HG03095 (cell line): ENCODE measurements at regions not wholly inside any gene's neighbourhood (a gene's known extent, or its start where the extent isn't known, plus 50 kb on each side); places are given as distances from the start of the nearest gene placed in this dataset.
"Not testable (repeated sequence)": the region's sequence is repeated elsewhere in the genome, so short reads cannot be mapped to it uniquely, and the experiment has no call there.

Source experiments
- ATAC-seq: cut with Tn5 transposase; IDR thresholded peaks from one replicate; pipeline ENCODE4 v1.9.1; 2021; ENCODE audit warnings: moderate library complexity; ENCODE audit not compliant: unreplicated experiment

DNA sequence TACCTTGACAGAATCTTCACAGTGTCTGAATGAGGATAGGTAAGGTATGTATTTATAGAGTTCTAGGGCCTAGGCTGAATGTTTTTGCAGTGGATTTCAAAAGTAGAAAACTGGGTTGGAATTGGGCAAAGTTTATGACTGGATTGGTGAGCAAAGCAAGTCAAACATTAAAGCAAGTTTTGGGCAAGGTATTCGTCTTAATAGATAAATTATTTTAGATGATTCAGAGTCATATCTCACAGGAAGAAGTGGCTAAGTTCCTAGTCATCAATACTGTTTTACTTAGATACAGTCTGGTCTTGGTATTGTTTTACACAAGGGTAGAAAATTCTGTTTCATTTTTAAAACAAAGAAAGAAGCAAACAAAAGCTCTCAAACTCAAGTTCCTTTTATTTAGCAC, 284.1 kb upstream of the EPHA7 start:
- ATAC-seq, result no peak

- no peak for ATAC-seq
Measured at GRCh38 chr6:93701526-93701925, 282.2 kb upstream of the EPHA7 start.

DNA sequence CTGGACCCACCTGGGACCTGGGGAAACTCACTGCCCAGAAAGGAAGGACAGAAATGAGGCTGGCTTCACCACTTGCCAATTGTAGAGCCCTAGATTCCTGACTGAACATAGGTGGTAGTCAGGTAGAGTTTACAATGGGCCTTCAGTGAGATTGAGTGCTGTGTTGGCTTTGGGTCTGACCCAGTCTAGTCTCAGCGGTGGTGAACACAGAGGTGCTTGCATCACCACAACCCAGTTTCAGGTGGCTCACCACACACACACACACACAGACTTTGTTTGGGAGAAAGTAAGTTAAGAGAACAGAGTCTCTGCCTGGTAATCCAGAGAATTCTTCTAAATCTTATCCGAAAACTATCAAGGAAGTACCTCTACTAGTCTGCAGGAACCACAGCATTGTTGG, 266.1 kb upstream of the EPHA7 start:
- no peak for ATAC-seq

GRCh38 chr6:93684339-93684738, 265.0 kb upstream of the EPHA7 start:
- no peak for ATAC-seq

DNA sequence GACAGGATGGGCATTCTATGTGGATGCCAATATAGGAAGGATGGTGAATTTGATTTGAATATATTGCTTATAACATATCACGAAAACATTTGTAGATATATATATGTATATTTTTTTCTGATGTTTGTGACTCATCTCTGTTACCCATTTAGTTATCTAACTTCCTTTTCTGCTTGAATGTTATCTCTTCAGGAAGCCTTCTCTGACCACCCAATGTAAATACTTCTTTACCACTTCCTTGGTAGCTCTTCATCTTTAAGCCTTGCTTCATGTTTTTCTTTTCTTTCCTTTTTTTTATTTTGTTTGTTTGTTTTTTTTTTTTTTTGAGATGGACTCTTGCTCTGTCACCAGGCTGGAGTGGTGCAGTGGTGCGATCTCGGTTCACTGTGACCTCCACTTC, 260.5 kb upstream of the EPHA7 start:
- no peak for ATAC-seq

DNA sequence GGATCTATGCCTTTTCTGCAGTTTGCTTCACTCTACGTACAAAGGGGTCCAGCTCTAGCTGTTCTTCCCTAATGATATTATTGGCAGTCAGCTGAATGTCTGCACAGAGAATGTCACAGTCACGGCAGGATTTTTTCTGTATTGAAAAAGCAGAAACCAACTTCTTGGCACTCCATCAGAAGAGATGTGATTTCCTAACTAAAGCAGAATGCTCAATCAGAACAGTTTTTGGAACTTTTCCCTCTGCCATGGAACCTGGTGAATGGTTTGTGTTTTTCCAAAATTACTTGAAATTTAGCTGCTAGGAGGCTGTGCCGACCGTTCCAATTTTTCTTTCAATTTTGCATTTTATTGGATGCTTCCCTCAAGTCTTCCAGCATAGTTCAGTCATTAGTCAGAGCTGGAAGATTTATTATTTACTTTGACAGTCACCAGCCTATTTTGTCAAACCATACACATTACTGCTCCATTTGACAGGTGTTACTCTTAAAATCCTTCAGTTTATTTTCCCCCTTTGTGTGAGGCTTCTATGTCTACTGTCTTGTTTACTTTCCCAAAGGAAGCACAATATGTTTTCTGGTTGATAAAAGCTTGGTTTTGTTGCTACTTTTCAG, 259.6 kb upstream of the EPHA7 start:
- no peak for ATAC-seq

- ATAC-seq, result no peak
Measured at GRCh38 chr6:93677264-93677965, 258.1 kb upstream of the EPHA7 start.

DNA sequence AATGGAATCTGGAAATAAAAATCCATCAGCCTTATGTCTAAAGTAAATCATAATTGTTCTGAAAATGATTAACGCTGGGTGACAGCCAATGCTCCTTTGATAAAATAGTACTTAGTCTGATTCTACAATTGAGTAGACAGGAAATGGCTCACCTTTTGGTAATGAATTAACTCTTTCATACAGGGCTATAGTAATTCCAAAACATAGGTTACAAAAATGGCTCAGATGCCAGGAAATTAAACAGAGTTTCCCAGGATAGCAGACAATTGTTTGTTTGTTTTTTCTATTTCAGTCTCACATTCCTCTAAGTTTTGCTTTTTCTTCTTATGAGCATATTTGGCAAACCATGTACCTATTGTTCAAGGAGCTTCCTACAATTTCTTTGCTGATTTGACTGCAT, 257.2 kb upstream of the EPHA7 start:
- ATAC-seq, result no peak

- no peak for ATAC-seq
Measured at GRCh38 chr6:93675856-93676417, 256.6 kb upstream of the EPHA7 start.

DNA sequence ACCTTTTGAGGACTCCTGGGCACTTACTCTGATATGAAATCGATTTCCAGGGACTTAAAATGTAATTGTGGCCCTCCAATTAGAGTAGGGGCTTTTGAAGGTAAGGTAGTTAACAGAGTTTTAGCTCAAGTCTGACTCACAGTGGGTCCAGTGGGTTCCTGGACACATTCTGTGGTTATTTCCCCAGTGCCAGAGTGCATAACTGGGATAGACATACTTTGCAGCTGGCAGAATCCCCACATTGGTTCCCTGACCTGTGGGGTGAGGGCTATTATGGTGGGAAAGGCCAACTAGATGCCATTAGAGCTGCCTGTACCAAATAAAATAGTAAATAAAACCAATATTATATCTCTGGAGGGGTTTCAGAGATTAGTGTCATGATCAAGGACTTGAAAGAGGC, 243.8 kb upstream of the EPHA7 start:
- ATAC-seq, result no peak

- ATAC-seq, result no peak
Measured at GRCh38 chr6:93654548-93654947, 235.2 kb upstream of the EPHA7 start.

DNA sequence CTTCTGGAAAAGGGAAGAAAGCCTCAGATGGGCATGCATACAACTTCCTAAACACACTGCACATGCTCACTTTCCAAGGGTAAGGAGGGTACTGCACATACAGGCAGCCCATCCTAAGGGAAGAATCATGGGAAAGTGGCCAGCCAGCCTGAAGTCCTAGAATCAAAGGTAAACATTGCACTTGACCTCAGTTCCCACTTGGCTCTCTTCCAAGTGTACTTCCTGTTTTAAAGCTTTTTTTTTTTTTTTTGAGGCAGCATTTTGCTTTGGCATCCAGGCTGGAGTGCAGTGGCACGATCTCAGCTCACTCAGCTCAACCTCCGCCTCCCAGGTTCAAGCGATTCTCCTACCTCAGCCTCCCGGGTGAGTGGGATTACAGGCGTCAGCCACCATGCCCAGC, 225.3 kb upstream of the EPHA7 start:
- ATAC-seq, result no peak

DNA sequence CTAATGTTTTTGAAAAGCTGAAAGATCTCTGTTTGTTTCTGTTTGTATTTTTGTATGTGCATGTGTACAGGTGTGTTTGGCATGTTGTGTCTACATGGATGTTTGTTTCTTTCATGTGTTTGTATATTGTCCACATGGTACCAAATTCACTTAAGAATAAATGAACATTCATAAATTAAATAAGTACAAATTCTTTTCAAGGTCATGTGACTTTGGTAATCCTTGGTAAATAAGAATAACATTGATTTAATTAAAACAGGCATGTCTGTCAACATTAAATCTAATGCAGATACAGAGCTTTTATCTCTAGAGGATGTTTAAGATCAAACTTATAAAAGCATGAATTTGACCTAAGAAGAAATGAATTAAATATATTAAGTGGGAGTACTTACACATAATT, 219.8 kb upstream of the EPHA7 start:
- no peak for ATAC-seq

DNA sequence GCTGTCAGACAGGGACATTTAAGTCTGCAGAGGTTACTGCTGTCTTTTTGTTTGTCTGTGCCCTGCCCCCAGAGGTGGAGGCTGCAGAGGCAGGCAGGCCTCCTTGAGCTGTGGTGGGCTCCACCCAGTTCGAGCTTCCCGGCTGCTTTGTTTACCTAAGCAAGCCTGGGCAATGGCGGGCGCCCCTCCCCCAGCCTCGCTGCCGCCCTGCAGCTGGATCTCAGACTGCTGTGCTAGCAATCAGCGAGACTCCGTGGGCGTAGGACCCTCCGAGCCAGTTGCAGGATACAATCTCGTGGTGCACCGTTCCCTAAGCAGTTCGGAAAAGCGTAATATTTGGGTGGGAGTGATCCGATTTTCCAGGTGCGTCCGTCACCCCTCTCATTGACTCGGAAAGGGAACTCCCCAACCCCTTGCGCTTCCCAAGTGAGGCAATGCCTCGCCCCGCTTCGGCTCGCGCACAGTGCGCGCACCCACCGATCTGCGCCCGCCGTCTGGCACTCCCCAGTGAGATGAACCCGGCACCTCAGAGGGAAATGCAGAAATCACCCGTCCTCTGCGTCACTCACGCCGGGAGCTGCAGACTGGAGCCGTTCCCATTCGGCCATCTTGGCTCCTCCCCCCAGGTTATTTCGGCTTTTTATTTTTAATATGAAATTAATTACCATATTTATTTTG, 217.8 kb upstream of the EPHA7 start:
- not testable (repeated sequence) for ATAC-seq

GRCh38 chr6:93624408-93624807, 205.0 kb upstream of the EPHA7 start:
- no peak for ATAC-seq

- ATAC-seq, result no peak
Measured at GRCh38 chr6:93621442-93621841, 202.1 kb upstream of the EPHA7 start.

DNA sequence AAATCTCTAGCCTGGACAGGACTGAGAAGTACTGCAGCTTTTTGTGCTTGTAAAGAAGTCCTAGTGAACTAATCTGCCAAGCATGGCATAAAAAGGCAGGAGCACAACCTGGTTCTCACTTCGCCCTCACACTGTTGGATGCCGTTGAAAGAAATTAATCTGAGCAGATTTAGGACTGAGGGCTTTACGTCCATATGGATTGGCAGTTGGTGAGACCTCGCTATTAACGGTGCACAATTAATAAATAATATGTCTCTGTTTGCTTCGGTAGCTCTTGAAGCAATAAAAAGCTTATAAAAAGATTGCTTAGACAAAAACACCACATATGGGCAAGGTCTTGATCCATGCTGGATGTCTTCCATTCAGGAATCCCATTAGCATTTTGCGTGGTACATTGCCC, 185.6 kb upstream of the EPHA7 start:
- no peak for ATAC-seq

DNA sequence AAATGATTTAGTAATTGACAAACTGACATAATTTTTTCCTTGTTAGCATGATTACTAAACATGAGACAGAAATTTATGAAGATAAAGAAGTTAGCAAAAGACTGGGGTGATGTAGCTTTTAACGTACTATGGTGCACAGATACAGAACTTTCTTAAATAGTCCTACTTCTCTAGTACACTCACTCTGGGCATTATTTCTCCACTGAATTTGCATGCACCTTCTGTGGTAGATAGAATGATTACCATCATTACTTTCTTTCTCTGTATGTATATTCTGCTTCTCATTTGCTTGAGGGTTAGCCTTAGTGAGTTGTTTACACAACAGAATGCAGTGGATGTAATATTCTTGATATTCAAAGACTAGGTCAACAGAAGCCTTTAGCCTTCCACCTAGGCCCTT, 173.1 kb upstream of the EPHA7 start:
- no peak for ATAC-seq

GRCh38 chr6:93586306-93586705, 166.9 kb upstream of the EPHA7 start:
- no peak for ATAC-seq

DNA sequence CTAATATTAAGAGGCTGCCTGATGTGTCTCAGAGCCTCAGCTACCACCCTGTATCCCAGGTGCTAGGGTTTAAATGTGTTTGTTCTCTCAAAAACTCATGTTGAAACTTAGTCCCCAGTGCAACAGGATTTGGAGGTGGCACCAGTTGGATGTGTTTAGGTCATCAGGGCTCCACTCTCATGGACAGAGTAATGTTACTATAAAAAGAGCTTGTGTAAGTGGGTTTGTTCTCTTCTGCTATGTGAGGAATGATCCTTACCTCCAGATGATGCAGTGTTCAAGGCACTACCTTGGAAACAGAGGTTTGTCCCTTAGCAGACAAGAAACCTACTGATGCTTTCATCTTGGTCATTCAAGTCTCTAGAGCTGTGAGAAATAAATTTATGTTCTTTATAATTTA, 164.9 kb upstream of the EPHA7 start:
- no peak for ATAC-seq

- ATAC-seq, result no peak
Measured at GRCh38 chr6:93581371-93581770, 162.0 kb upstream of the EPHA7 start.

DNA sequence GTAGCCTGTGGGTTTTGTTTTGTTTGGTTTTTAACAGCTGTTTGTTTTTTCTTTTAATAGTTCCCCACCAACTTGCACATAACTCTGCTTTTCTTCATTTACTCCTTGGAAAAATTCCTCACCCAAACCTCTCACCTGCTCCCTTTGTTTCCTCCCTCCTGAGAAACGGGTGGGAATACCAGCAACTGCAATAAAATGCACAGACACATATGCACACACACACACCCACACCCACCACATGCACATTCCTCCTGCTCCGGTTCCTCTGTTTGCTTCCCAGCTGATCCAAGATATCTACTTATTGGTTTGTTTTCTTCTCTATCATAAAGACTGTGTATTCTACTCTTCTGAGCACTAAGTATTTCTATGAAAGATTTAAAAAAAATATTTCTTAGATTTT, 161.1 kb upstream of the EPHA7 start:
- ATAC-seq, result no peak
